ENCODE measurements at regions not wholly inside any gene's neighbourhood (a gene's known extent, or its start where the extent isn't known, plus 50 kb on each side); places are given as distances from the start of the nearest gene placed in this dataset.

DNA sequence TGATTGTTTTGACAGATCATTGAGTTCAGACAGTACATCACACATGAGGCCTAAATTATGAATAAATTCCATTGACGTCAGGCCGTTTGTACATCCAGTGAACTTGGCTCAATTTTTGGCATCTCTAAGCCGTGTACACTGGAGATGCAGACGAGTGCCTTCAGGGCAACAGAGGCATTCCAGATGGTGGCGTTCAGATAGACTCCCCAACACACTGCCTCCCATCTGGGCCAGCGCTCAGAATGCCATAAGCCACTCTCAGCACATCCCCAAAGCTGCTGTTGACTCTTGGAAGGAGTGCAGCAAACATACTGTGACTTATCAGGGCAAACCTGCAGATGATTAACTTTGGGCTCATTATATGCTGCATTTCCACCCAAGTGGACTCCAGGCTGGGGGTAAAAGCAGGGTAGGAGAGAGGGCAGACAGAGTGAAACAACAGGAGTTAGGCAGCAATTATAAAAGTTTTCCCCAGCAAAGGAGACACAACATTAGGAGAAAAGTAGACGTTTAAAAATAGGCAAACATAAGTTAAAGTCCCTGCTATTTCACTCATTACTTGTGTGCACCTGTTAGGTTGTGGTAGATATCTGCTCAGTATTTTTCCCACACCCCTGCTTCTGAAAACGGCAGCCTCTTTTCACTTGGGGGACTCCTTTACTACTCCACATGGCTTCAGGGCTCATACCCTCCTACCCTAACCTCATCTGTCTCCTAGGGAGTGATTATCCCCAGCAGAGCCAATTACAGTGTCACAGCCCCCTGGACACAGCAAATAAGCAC is 60.2 kb upstream of the PDE3B start:
- TF ChIP-seq, protein P1, sequence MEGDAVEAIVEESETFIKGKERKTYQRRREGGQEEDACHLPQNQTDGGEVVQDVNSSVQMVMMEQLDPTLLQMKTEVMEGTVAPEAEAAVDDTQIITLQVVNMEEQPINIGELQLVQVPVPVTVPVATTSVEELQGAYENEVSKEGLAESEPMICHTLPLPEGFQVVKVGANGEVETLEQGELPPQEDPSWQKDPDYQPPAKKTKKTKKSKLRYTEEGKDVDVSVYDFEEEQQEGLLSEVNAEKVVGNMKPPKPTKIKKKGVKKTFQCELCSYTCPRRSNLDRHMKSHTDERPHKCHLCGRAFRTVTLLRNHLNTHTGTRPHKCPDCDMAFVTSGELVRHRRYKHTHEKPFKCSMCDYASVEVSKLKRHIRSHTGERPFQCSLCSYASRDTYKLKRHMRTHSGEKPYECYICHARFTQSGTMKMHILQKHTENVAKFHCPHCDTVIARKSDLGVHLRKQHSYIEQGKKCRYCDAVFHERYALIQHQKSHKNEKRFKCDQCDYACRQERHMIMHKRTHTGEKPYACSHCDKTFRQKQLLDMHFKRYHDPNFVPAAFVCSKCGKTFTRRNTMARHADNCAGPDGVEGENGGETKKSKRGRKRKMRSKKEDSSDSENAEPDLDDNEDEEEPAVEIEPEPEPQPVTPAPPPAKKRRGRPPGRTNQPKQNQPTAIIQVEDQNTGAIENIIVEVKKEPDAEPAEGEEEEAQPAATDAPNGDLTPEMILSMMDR (IDR thresholded peaks at IDR 0.05): no peak
- no peak for TF ChIP-seq POLR2A (IDR thresholded peaks at IDR 0.05; ENCODE audit: low read depth)
- TF ChIP-seq POLR2AphosphoS5 (IDR thresholded peaks at IDR 0.05): no peak
